ENCODE measurements at regions not wholly inside any gene's neighbourhood (a gene's known extent, or its start where the extent isn't known, plus 50 kb on each side); places are given as distances from the start of the nearest gene placed in this dataset.

DNA sequence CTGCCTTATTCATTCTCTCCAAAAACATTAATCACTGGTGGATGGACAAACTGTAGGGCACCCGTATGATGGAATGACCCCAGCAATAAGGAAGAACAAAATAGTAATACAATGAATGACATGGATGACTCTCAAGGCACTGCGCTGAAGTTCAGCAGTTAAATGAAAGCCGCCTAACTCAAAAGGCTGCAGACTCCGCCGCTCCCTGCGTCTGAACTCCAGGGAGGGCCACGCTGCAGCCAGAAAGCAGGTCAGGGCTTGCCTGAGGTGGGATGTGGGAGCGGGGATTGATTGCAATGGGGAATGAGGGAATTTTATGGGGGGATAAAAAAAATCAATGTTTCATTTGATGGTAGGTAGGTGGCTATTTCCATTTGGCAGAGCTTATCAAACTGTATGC lies 86.5 kb upstream of the LAPTM4A start:
- in situ Hi-C loops (cut with HindIII; ENCODE audit: low pct_unique_long_range_greater_than_20kb, low sequenced_read_pairs): no loop called here

DNA sequence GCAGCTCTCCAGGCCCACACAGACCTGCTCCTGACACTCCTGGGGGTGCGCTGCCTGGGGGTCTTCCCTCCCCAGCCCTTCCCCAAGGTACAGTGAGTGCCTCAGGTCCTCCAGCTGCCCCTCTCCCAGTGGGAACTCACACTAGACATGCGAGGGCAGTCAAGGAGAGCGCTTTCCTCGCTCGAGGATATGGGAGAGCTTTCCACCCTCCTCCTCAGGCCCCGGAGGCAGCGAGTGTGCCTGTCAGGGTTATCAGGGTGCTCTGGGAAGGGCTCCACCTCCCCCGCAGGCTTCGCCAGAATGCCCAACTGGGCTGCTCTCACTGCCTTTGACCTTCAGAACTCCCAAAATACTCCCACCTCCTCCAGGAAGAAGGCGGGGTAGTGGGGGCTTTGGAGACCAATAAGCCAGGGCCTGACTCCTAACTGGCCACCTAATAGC lies 85.7 kb upstream of the LAPTM4A start:
- TF ChIP-seq, protein P1, sequence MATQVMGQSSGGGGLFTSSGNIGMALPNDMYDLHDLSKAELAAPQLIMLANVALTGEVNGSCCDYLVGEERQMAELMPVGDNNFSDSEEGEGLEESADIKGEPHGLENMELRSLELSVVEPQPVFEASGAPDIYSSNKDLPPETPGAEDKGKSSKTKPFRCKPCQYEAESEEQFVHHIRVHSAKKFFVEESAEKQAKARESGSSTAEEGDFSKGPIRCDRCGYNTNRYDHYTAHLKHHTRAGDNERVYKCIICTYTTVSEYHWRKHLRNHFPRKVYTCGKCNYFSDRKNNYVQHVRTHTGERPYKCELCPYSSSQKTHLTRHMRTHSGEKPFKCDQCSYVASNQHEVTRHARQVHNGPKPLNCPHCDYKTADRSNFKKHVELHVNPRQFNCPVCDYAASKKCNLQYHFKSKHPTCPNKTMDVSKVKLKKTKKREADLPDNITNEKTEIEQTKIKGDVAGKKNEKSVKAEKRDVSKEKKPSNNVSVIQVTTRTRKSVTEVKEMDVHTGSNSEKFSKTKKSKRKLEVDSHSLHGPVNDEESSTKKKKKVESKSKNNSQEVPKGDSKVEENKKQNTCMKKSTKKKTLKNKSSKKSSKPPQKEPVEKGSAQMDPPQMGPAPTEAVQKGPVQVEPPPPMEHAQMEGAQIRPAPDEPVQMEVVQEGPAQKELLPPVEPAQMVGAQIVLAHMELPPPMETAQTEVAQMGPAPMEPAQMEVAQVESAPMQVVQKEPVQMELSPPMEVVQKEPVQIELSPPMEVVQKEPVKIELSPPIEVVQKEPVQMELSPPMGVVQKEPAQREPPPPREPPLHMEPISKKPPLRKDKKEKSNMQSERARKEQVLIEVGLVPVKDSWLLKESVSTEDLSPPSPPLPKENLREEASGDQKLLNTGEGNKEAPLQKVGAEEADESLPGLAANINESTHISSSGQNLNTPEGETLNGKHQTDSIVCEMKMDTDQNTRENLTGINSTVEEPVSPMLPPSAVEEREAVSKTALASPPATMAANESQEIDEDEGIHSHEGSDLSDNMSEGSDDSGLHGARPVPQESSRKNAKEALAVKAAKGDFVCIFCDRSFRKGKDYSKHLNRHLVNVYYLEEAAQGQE (IDR thresholded peaks at IDR 0.05; ENCODE audit: insufficient read depth in 1 of 2, low read depth in 2 of 2, low read length in 1 of 2): no peak
- TF ChIP-seq SIN3A (IDR thresholded peaks at IDR 0.05; ENCODE audit: borderline replicate concordance, insufficient read depth, low read depth, low read length) (no peak), TCF7L2 (IDR thresholded peaks at IDR 0.05; ENCODE audit: low read depth, low read length) (no peak), POLR2AphosphoS5 (IDR thresholded peaks at IDR 0.05; ENCODE audit: low read depth, low read length) (no peak), CTCF (IDR thresholded peaks at IDR 0.05) (no peak)
- Histone ChIP-seq H3K9me3 (ENCODE audit: control insufficient read depth, insufficient read depth, low read depth, low read length) (no peaks in the 10 kb centered on the region), H3K4me3 (ENCODE audit: low read depth in 2 of 2, low read length in 2 of 2) (no peak overlapping the region), H3K4me1 (ENCODE audit: control insufficient read depth, insufficient read depth, low read length) (no peaks in the 10 kb centered on the region), H3K36me3 (ENCODE audit: control insufficient read depth, insufficient read depth, low read length) (no peaks in the 10 kb centered on the region), H3K27me3 (ENCODE audit: control insufficient read depth, insufficient read depth, low read length) (no peaks in the 10 kb centered on the region; the same call in 1 of the 2 replicates), H3K27ac (ENCODE audit: low read length) (no peak overlapping the region)
- ChIA-PET POLR2A (no interaction called here), CTCF (interaction anchor here (0.5 to 1.5 kb wide), 3 partner anchors 88 to 305 kb away, joined by 6 to 11 read pairs (median 6); partner anchors contain the start of gene SDC1)
- ATAC-seq (no peak), DNase-seq (ENCODE audit: low read depth, low spot score) (no peak)
- in situ Hi-C loops (cut with HindIII; ENCODE audit: low pct_unique_long_range_greater_than_20kb, low sequenced_read_pairs): no loop called here
- BruUV-seq (replicated peaks): no TSS peak
- intact Hi-C loops (cut with micrococcal nuclease; ENCODE audit: unreplicated experiment): no loop called here

More for the DNA sequence above, 86.5 kb upstream of the LAPTM4A start:
- Histone ChIP-seq H3K4me3 (ENCODE audit: low read depth in 2 of 2, low read length in 2 of 2) (no peak overlapping the region), H3K27me3 (ENCODE audit: control insufficient read depth, insufficient read depth, low read length) (no peaks in the 10 kb centered on the region; the same call in 1 of the 2 replicates), H3K27ac (ENCODE audit: low read length) (no peak overlapping the region), H3K9me3 (ENCODE audit: control insufficient read depth, insufficient read depth, low read depth, low read length) (no peaks in the 10 kb centered on the region), H3K36me3 (ENCODE audit: control insufficient read depth, insufficient read depth, low read length) (no peaks in the 10 kb centered on the region), H3K4me1 (ENCODE audit: control insufficient read depth, insufficient read depth, low read length) (no peaks in the 10 kb centered on the region)
- CTCF ChIA-PET: interaction anchor here (1.5 kb wide), 1 partner anchor 87 kb away, joined by 6 read pairs; the partner anchor contains the start of gene SDC1
- DNase-seq (ENCODE audit: low read depth, low spot score) (no peak), ATAC-seq (no peak)
- TF ChIP-seq TCF7L2 (IDR thresholded peaks at IDR 0.05; ENCODE audit: low read depth, low read length) (no peak), CTCF (IDR thresholded peaks at IDR 0.05) (no peak), SIN3A (IDR thresholded peaks at IDR 0.05; ENCODE audit: borderline replicate concordance, insufficient read depth, low read depth, low read length) (no peak), POLR2AphosphoS5 (IDR thresholded peaks at IDR 0.05; ENCODE audit: low read depth, low read length) (no peak)
- TF ChIP-seq, protein P1 (IDR thresholded peaks at IDR 0.05; ENCODE audit: insufficient read depth in 1 of 2, low read depth in 2 of 2, low read length in 1 of 2): no peak
- intact Hi-C loops (cut with micrococcal nuclease; ENCODE audit: unreplicated experiment): no loop called here
- BruUV-seq (replicated peaks): no TSS peak
- POLR2A ChIA-PET: interaction anchor here (0.6 kb wide), 1 partner anchor 179 kb away, joined by 3 read pairs; no protein-coding TSS in a partner anchor
